Peyer's patch (tissue), 4 donors: ENCODE measurements at regions not wholly inside any gene's neighbourhood (a gene's known extent, or its start where the extent isn't known, plus 50 kb on each side); places are given as distances from the start of the nearest gene placed in this dataset.

Experiments used
- CTCF ChIP-seq, 6 experiments: fragments of 450-650 bp in 4 of 6; fragments of 200-600 bp in 2 of 6; sonication (generic) in 1 of 6; IDR thresholded peaks; one replicate each; pipeline ENCODE4 v1.5.1; 2017 to 2019; ENCODE audit warnings: antibody characterized with exemption in 6 of 6, mild to moderate bottlenecking in 3 of 6, moderate library complexity in 1 of 6
- POLR2A ChIP-seq, 2 donors: fragments of 450-650 bp; IDR thresholded peaks; one replicate each; pipeline ENCODE4 v1.5.1; 2017; ENCODE audit warnings: antibody characterized with exemption in 2 of 2, mild to moderate bottlenecking in 2 of 2, moderate library complexity in 2 of 2

- TF ChIP-seq CTCF (IDR thresholded peaks at IDR 0.05) (no peak), POLR2A (IDR thresholded peaks at IDR 0.05) (no peak)
Observed at GRCh38 chr1:208951908-208952307, 631.6 kb upstream of the CAMK1G start.
